GM21360 (cell line): ENCODE measurements at regions not wholly inside any gene's neighbourhood (a gene's known extent, or its start where the extent isn't known, plus 50 kb on each side); places are given as distances from the start of the nearest gene placed in this dataset.
"Not testable (repeated sequence)": the region's sequence is repeated elsewhere in the genome, so short reads cannot be mapped to it uniquely, and the experiment has no call there.

Experiments
- ATAC-seq: cut with Tn5 transposase; IDR thresholded peaks from one replicate; pipeline ENCODE4 v1.9.1; 2021; ENCODE audit warnings: mild to moderate bottlenecking, moderate library complexity; ENCODE audit not compliant: unreplicated experiment

- no peak for ATAC-seq
These were observed 195.3 kb upstream of the SULF2 start for GRCh38 chr20:47980336-47981177.

DNA sequence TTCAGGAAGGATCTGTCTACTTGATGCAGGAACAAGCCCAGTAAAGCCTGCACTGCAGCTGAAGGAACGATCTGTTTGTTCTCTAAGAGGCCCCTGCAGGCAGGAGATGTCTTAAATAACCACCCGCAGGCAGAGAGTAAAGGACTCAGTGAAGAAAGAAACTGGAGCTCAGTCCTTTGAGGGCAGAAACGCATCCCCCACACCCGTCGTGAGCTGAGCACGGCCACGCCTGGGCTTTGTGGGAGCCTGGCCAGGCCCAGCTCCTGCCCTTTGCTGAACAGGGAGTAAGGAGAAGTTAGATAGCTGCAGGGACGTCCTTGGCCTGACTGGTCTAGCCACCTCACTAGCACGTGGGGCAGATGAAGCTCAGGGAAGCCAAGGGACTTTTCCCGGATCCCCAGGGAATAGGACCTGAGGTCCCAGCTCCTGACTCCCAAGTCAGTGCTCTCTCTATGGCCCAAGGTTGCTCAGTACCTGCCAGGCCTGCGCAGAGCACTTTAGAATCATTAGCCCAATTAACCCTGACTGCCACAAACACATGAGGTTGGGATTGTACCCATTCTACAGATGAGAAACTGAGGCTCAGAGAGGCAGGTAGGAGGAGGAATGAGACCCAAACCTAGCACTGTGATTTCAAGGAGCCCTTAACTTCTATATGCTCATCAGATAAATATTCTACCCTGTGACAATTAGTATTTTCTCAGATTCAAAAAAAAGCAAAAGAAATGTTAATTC, 194.2 kb upstream of the SULF2 start:
- ATAC-seq: not testable (repeated sequence)

DNA sequence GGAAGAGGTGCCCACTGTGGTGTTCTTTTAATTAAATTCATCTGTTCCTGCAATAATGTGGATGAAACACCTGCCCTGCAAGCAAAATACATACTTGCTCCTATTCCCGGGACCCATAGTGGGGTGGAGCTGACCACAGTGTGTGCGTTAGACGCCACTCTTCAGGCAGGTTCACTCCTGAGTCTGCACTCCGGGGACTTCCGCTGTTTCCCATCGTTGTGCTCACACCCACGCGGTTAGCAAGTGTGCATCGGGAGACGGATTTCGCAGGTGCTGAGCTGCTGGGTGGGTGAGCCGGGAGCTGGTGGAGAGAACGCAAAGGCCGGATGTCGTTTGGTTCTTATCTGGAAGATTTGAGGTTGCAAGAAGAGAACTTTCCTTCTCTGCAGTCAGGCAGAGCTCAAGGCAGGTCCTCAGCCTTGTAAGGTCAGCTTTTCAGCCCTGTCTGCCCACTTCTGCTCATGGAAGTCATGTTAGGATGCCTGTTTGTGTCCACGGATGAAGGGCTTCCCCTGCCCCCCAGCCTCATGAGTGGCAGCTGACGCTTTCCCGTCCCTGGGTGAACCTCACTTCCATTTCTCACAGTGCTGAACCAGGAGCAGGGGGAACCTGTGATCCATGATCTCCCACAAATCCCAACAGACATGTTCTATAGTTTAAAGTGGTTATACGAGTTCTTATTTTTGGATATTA, 193.3 kb upstream of the SULF2 start:
- not testable (repeated sequence) for ATAC-seq

- ATAC-seq: not testable (repeated sequence)
These were observed 192.5 kb upstream of the SULF2 start for GRCh38 chr20:47977789-47978252.

- ATAC-seq: not testable (repeated sequence)
These were observed 191.9 kb upstream of the SULF2 start for GRCh38 chr20:47977017-47977788.

DNA sequence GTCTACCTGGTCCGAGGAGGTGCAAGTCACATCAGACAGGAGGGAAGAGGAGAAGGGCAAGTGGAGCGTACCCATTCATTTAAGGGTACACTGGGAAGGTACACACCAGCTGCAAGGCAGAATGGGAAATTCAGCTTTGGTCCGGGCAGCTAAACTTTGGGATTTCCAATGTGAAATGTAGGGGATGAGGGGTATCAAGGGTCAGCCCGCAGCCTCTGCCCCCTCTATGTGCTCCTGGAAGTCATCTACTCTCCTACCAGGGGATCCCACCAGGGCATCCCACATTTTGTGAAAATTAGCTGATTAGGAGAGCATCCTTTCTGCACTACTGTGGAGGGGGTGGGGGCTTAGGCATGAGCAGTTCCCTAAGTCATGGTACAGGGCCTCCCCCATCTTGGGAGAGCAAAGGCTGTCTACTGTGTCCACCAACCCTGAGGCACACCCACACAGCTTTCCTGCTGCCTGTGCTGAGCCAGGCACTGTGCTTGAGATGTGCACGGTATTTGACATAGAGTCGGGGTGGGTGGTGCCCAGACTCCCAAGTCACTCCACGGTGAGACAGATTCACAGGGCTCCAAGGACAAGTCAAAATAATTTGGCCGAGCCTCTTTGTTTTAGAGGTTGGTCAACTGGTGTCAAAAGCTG, 189.1 kb upstream of the SULF2 start:
- no peak for ATAC-seq

DNA sequence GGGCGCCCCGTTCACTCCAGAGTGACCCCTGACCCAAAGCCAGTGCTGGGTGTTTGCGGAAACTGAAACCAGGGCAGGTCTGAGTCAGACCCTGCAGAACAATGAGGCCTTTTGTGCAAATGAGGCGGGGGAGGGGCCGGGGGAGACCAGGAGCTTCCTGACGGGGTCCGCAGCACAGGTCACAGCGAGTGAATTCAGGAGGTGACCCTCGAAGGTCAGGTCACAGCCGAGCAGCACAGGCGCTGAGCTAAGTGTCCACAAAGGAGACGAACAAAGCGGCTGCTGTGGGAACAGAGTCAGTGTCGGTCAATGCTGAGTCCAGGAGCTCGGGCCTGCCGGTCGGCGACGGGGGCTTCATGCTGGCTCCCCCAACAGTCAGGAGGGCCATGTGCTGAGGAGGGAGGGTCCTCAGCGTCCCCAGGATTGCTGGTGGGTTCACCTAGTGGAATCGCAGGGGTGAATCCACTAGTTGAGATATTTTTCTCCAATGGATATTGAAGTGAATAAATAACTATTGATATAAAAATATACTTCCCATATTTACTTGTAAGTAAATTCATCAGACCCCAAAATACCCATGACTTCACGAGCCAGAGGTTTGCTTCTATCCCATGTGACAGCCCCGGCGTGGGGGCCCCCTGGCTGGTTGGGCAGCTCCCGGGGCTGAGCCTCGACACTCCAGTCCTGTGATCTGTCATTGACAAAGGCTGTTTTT, 188.4 kb upstream of the SULF2 start:
- ATAC-seq: no peak

GRCh38 chr20:47972916-47973309, 187.6 kb upstream of the SULF2 start:
- no peak for ATAC-seq

- ATAC-seq: not testable (repeated sequence)
These were observed 187.1 kb upstream of the SULF2 start for GRCh38 chr20:47972297-47972915.

DNA sequence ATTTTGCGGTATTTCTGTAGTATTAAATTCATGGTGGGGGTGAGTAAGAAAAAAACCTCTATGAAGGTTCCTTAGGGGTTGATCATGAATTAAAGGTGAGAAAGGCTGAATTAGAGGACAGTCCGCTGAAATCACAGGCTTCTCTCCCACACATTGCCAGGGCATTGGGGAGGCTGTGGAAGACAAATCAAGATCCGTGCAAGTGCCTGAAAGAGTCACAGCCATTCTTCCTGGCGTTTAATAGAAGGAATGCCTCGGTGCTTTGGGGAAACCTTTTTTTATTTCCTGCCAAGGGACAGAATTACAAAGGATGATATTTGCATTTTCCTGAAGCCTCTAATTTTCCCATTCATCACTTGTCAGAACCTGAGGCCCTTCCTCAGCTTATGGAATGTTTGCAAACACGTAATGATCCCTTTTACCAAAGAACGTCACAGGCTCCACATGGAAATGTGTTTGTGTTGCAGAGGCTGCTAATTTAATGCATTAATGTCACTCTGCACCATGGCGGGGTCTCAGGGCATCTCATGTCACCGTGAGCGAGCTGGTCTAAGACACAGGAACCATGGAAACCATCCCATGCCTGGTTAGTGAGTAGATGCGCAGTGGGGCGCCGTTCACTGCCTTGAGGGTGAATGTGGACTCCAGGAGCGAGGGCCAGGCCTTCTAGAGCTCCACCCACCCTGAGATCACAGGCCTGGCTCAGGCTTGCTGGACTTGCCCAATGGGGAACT, 185.9 kb upstream of the SULF2 start:
- no peak for ATAC-seq

GRCh38 chr20:47970282-47970903, 185.1 kb upstream of the SULF2 start:
- no peak for ATAC-seq

DNA sequence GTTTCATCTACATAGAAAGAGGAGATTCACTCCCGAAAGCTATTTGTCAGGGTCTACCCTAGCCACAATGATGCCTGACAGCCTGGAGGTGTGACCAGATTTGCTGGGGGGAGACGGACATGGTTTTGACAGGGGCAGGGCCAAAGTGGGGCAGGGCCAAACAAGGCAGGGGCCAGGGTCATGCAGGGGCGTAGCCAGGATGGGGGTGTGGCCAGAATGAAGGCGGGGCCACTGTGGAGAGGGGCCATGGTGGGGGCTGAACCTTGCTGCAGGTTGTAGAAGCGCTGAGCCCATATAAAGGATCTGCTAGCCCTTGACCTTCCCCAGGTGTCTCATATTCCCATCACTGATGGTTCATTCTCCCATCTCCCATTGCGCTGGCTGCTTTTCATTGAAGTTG, 184.1 kb upstream of the SULF2 start:
- no peak for ATAC-seq

GRCh38 chr20:47968541-47969310, 183.4 kb upstream of the SULF2 start:
- ATAC-seq: no peak

DNA sequence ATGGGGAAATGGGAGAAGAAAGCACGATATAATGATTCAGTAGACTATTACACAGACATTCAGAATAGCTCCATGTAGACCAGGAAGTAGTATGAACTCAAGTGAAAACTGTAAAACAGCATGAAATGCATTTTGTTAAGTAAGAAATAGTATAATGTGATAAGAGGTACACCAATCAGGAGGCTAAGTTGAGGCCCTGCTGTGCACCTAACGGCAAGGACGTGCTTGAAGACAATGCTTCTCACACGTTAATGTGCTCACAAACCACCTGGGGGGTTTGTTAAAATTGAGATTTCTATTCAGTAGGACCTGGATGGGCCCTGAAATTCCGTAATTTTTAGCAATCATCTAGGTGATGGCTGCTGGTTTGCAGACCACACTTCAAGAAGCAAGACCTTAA, 178.9 kb upstream of the SULF2 start:
- no peak for ATAC-seq

GRCh38 chr20:47963022-47963421, 177.7 kb upstream of the SULF2 start:
- ATAC-seq: no peak

GRCh38 chr20:47962286-47962963, 177.1 kb upstream of the SULF2 start:
- ATAC-seq: no peak
